Mesenchymal stem cell (in vitro differentiated cells and primary cell): ENCODE measurements at regions not wholly inside any gene's neighbourhood (a gene's known extent, or its start where the extent isn't known, plus 50 kb on each side); places are given as distances from the start of the nearest gene placed in this dataset.

Experiments used
- DNase-seq: peaks from one replicate; pipeline ENCODE4 v3.0.0-alpha.2; 2013
- H2AFZ ChIP-seq: one replicate; pipeline ENCODE4 v1.6.1; 2013; ENCODE audit warnings: low read depth, mild to moderate bottlenecking, control low read depth, inconsistent platforms, low read length, moderate library complexity
- H2AK5ac ChIP-seq: 2 replicates; pipeline ENCODE4 v1.6.1; 2013; ENCODE audit warnings: low read length, moderate library complexity, mild to moderate bottlenecking, inconsistent platforms; ENCODE audit not compliant: severe bottlenecking
- H2BK120ac ChIP-seq: one replicate; pipeline ENCODE4 v1.6.1; 2013; ENCODE audit warnings: low read depth, mild to moderate bottlenecking, inconsistent platforms, low read length, moderate library complexity
- H2BK12ac ChIP-seq, 2 experiments: one replicate each; pipeline ENCODE4 v1.6.1; 2013; ENCODE audit warnings: inconsistent platforms in 2 of 2, low read length in 2 of 2, mild to moderate bottlenecking in 2 of 2, moderate library complexity in 2 of 2, control low read depth in 1 of 2
- H2BK15ac ChIP-seq: one replicate; pipeline ENCODE4 v1.6.1; 2013; ENCODE audit warnings: mild to moderate bottlenecking, low read depth, inconsistent platforms; ENCODE audit not compliant: poor library complexity, severe bottlenecking
- H2BK5ac ChIP-seq: 2 replicates; pipeline ENCODE4 v1.6.1; 2013; ENCODE audit warnings: low read depth, mild to moderate bottlenecking, low read length, control low read depth, inconsistent platforms; ENCODE audit not compliant: poor library complexity, severe bottlenecking
- H3K14ac ChIP-seq, 2 experiments: one replicate each; pipeline ENCODE4 v1.6.1; 2013; ENCODE audit warnings: inconsistent platforms in 2 of 2, low read length in 2 of 2, control low read depth in 1 of 2, mild to moderate bottlenecking in 1 of 2, moderate library complexity in 1 of 2
- H3K18ac ChIP-seq, 2 experiments: one replicate each; pipeline ENCODE4 v1.6.1; 2013; ENCODE audit warnings: inconsistent platforms in 2 of 2, low read length in 2 of 2, control low read depth in 1 of 2, low read depth in 1 of 2, mild to moderate bottlenecking in 1 of 2
- H3K23ac ChIP-seq, 2 experiments: one replicate each; pipeline ENCODE4 v1.6.1; 2013; ENCODE audit warnings: inconsistent platforms in 2 of 2, low read length in 2 of 2, mild to moderate bottlenecking in 2 of 2, moderate library complexity in 2 of 2, control low read depth in 1 of 2
- H3K27ac ChIP-seq: 2 replicates; pipeline ENCODE4 v1.5.1; 2013; ENCODE audit warnings: mild to moderate bottlenecking, moderate library complexity, low read length, control low read depth, inconsistent platforms; ENCODE audit not compliant: poor library complexity, severe bottlenecking
- H3K27me3 ChIP-seq, 2 experiments: 2 replicates each; pipeline versions ENCODE4 v1.6.1 to v1.7.0; 2013; ENCODE audit warnings: low read length in 2 of 2, mild to moderate bottlenecking in 2 of 2, moderate library complexity in 2 of 2, control low read depth in 1 of 2, inconsistent platforms in 1 of 2; ENCODE audit not compliant: control insufficient read depth in 1 of 2, insufficient read depth in 1 of 2
- H3K36me3 ChIP-seq, 2 experiments: 2 replicates each; pipeline versions ENCODE4 v1.6.1 to v1.7.0; 2013; ENCODE audit warnings: low read length in 2 of 2, control low read depth in 1 of 2, inconsistent platforms in 1 of 2, low read depth in 1 of 2, mild to moderate bottlenecking in 1 of 2; ENCODE audit not compliant: insufficient read depth in 2 of 2, control insufficient read depth in 1 of 2
- H3K4ac ChIP-seq, 2 experiments: one replicate each; pipeline ENCODE4 v1.6.1; 2013; ENCODE audit warnings: inconsistent platforms in 2 of 2, low read length in 2 of 2, mild to moderate bottlenecking in 2 of 2, moderate library complexity in 2 of 2, control low read depth in 1 of 2, low read depth in 1 of 2
- H3K4me1 ChIP-seq: 2 replicates; pipeline ENCODE4 v1.6.1; 2013; ENCODE audit warnings: low read depth, low read length, control low read depth; ENCODE audit not compliant: control insufficient read depth, insufficient read depth
- H3K4me2 ChIP-seq: 2 replicates; pipeline ENCODE4 v1.6.1; 2013; ENCODE audit warnings: low read length, mild to moderate bottlenecking, inconsistent platforms; ENCODE audit not compliant: poor library complexity, severe bottlenecking
- H3K4me3 ChIP-seq, 2 experiments: 2 replicates each; pipeline versions ENCODE4 v1.5.1 to v1.7.0; 2013; ENCODE audit warnings: low read length in 2 of 2, mild to moderate bottlenecking in 2 of 2, control low read depth in 1 of 2, low read depth in 1 of 2; ENCODE audit not compliant: insufficient read depth in 1 of 2
- H3K79me1 ChIP-seq: replicated peaks from 2 replicates; pipeline ENCODE4 v1.6.1; 2013; ENCODE audit warnings: mild to moderate bottlenecking, control low read depth, low read length, inconsistent platforms; ENCODE audit not compliant: poor library complexity, severe bottlenecking
- H3K9ac ChIP-seq: 2 replicates; pipeline ENCODE4 v1.7.0; 2013; ENCODE audit warnings: mild to moderate bottlenecking, low read length, moderate library complexity
- H3K9me3 ChIP-seq: 2 replicates; pipeline ENCODE4 v1.7.0; 2013; ENCODE audit warnings: mild to moderate bottlenecking, low read length; ENCODE audit not compliant: control insufficient read depth
- H4K8ac ChIP-seq: one replicate; pipeline ENCODE4 v1.6.1; 2013; ENCODE audit warnings: inconsistent platforms, mild to moderate bottlenecking, low read length, moderate library complexity
- H4K91ac ChIP-seq: one replicate; pipeline ENCODE4 v1.6.1; 2013; ENCODE audit warnings: mild to moderate bottlenecking, low read length, inconsistent platforms
- WGBS: methylation state at CpG from one replicate; pipeline ENCODE4 v1.1.7; 2013; ENCODE audit warnings: mixed read lengths; 5-methylcytosine and 5-hydroxymethylcytosine counted together

- Histone ChIP-seq H2BK12ac (no peak overlapping the region), H3K27me3 (no peaks in the 10 kb centered on the region), H4K91ac (no peak overlapping the region), H3K18ac (no peak overlapping the region), H3K14ac (no peak overlapping the region), H2AFZ (no peak overlapping the region), H3K4me1 (no peaks in the 10 kb centered on the region), H2BK120ac (no peak overlapping the region), H3K4ac (no peak overlapping the region), H3K9me3 (no peaks in the 10 kb centered on the region), H4K8ac (no peak overlapping the region), H3K4me3 (no peak overlapping the region), H2BK15ac (no peak overlapping the region), H3K79me1 (no peaks in the 10 kb centered on the region), H2BK5ac (no peak overlapping the region), H3K4me2 (no peak overlapping the region), H3K36me3 (no peaks in the 10 kb centered on the region), H3K9ac (no peak overlapping the region), H2AK5ac (no peak overlapping the region), H3K27ac (no peak overlapping the region), H3K23ac (no peak overlapping the region)
- 67% methylated on average over 1 of the region's 2 CpGs for WGBS
- no peak for DNase-seq
Observed at GRCh38 chr2:80874374-80874773, 569.8 kb upstream of the LRRTM1 start.

- no peaks in the 10 kb centered on the region for H3K36me3 ChIP-seq
- no peaks in the 10 kb centered on the region for H3K4me1 ChIP-seq
- no peak overlapping the region for H2AFZ ChIP-seq
- H3K79me1 ChIP-seq, result no peaks in the 10 kb centered on the region
- H2BK120ac ChIP-seq, result no peak overlapping the region
- peak overlapping the region; percentile 57 for H4K8ac ChIP-seq
- no peak overlapping the region for H3K4me2 ChIP-seq
- H2BK15ac ChIP-seq, result no peak overlapping the region
- peaks cover 2% of the 10 kb centered on the region for H3K9me3 ChIP-seq
- no peak overlapping the region for H2AK5ac ChIP-seq
- peak overlapping the region; percentile 64 for H4K91ac ChIP-seq
- H3K4me3 ChIP-seq, result no peak overlapping the region
- H3K27ac ChIP-seq, result no peak overlapping the region
- peak overlapping the region in 1 of 2 experiments; percentile 25 for H3K18ac ChIP-seq
- H3K4ac ChIP-seq, result no peak overlapping the region
- no peaks in the 10 kb centered on the region for H3K27me3 ChIP-seq
- H2BK5ac ChIP-seq, result no peak overlapping the region
- H3K9ac ChIP-seq, result no peak overlapping the region
- H3K14ac ChIP-seq, result no peak overlapping the region
- no peak for DNase-seq
- peak overlapping the region; percentile 0 to 33 for H2BK12ac ChIP-seq
- 92% methylated on average over 7 of the region's 7 CpGs for WGBS
- H3K23ac ChIP-seq, result no peak overlapping the region
Observed at GRCh38 chr2:80869858-80870438, 565.4 kb upstream of the LRRTM1 start.

- WGBS, result 97% methylated on average over 4 of the region's 4 CpGs
- no peak overlapping the region for H2BK5ac ChIP-seq
- no peak overlapping the region for H2AK5ac ChIP-seq
- H3K4ac ChIP-seq, result peak overlapping the region in 1 of 2 experiments; percentile 7
- no peak overlapping the region for H4K8ac ChIP-seq
- DNase-seq, result no peak
- H3K4me1 ChIP-seq, result no peaks in the 10 kb centered on the region
- H3K23ac ChIP-seq, result no peak overlapping the region
- H2AFZ ChIP-seq, result no peak overlapping the region
- H4K91ac ChIP-seq, result peak overlapping the region; percentile 57
- H3K4me2 ChIP-seq, result no peak overlapping the region
- no peak overlapping the region for H3K4me3 ChIP-seq
- H3K14ac ChIP-seq, result peak overlapping the region in 1 of 2 experiments; percentile 94
- no peaks in the 10 kb centered on the region for H3K36me3 ChIP-seq
- peaks cover 2% of the 10 kb centered on the region for H3K9me3 ChIP-seq
- no peak overlapping the region for H3K27ac ChIP-seq
- peak overlapping the region; percentile 21 for H2BK15ac ChIP-seq
- no peaks in the 10 kb centered on the region for H3K79me1 ChIP-seq
- H2BK120ac ChIP-seq, result no peak overlapping the region
- H3K9ac ChIP-seq, result no peak overlapping the region
- peak overlapping the region in 1 of 2 experiments; percentile 90 for H3K18ac ChIP-seq
- peak overlapping the region; percentile 12 to 88 for H2BK12ac ChIP-seq
- H3K27me3 ChIP-seq, result no peaks in the 10 kb centered on the region
Observed at GRCh38 chr2:80863147-80863714, 558.7 kb upstream of the LRRTM1 start.

GRCh38 chr2:80858965-80859364 is 554.4 kb upstream of the LRRTM1 start:
- H3K14ac ChIP-seq, result no peak overlapping the region
- no peak overlapping the region for H3K4me3 ChIP-seq
- H2BK12ac ChIP-seq, result no peak overlapping the region
- no peak overlapping the region for H2AK5ac ChIP-seq
- H2AFZ ChIP-seq, result no peak overlapping the region
- H3K4me2 ChIP-seq, result no peak overlapping the region
- H2BK5ac ChIP-seq, result no peak overlapping the region
- no peak overlapping the region for H3K9ac ChIP-seq
- no peak overlapping the region for H3K23ac ChIP-seq
- H4K8ac ChIP-seq, result no peak overlapping the region
- WGBS, result no CpG with 5 or more reads among the region's 1 CpG
- no peaks in the 10 kb centered on the region for H3K9me3 ChIP-seq
- no peak overlapping the region for H3K27ac ChIP-seq
- no peak overlapping the region for H3K18ac ChIP-seq
- H4K91ac ChIP-seq, result no peak overlapping the region
- H3K4me1 ChIP-seq, result no peaks in the 10 kb centered on the region
- no peaks in the 10 kb centered on the region for H3K79me1 ChIP-seq
- H2BK120ac ChIP-seq, result no peak overlapping the region
- H3K4ac ChIP-seq, result no peak overlapping the region
- no peaks in the 10 kb centered on the region for H3K36me3 ChIP-seq
- peak; percentile 92 for DNase-seq
- no peak overlapping the region for H2BK15ac ChIP-seq
- no peaks in the 10 kb centered on the region for H3K27me3 ChIP-seq
